ENCODE measurements at regions not wholly inside any gene's neighbourhood (a gene's known extent, or its start where the extent isn't known, plus 50 kb on each side); places are given as distances from the start of the nearest gene placed in this dataset.

GRCh38 chr10:61251089-61251488, 202.1 kb downstream of the TMEM26 start:
- TF ChIP-seq CTCF (IDR thresholded peaks at IDR 0.05): no peak
- TF ChIP-seq POLR2A (IDR thresholded peaks at IDR 0.05): no peak

Measured in Peyer's patch (tissue), 4 donors.